ENCODE measurements at regions not wholly inside any gene's neighbourhood (a gene's known extent, or its start where the extent isn't known, plus 50 kb on each side); places are given as distances from the start of the nearest gene placed in this dataset.

DNA sequence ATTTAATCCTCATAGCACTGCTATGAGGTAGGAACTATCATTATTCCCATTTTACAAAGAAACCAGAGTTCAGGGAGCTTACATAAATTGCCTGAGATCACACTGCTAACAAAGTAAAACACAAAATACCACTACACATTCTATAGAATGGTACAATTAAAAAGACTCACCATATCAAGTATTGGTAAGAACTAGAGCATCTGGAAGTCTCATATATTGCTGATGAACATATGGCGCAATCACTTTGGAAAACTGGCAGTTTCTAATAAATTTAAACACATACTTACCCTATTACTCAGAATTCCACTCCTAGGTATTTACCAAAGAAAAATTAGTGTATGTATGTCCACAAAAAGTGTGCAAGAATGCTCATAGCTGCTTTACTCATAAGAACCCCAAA is 261.5 kb downstream of the RRAGC start:
- TF ChIP-seq, protein P1, sequence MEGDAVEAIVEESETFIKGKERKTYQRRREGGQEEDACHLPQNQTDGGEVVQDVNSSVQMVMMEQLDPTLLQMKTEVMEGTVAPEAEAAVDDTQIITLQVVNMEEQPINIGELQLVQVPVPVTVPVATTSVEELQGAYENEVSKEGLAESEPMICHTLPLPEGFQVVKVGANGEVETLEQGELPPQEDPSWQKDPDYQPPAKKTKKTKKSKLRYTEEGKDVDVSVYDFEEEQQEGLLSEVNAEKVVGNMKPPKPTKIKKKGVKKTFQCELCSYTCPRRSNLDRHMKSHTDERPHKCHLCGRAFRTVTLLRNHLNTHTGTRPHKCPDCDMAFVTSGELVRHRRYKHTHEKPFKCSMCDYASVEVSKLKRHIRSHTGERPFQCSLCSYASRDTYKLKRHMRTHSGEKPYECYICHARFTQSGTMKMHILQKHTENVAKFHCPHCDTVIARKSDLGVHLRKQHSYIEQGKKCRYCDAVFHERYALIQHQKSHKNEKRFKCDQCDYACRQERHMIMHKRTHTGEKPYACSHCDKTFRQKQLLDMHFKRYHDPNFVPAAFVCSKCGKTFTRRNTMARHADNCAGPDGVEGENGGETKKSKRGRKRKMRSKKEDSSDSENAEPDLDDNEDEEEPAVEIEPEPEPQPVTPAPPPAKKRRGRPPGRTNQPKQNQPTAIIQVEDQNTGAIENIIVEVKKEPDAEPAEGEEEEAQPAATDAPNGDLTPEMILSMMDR (conservative IDR thresholded peaks at IDR 0.05; ENCODE audit: low read length): no peak
- TF ChIP-seq EZH2phosphoT487 (IDR thresholded peaks at IDR 0.05; ENCODE audit: borderline replicate concordance, low read depth, low read length): no peak
